HCT116 (cell line): ENCODE measurements at regions not wholly inside any gene's neighbourhood (a gene's known extent, or its start where the extent isn't known, plus 50 kb on each side); places are given as distances from the start of the nearest gene placed in this dataset.
A peak's percentile ranks its signal among the peaks of the same experiment; 100 is the strongest.
"Not testable (repeated sequence)": the region's sequence is repeated elsewhere in the genome, so short reads cannot be mapped to it uniquely, and the experiment has no call there.

Experiments
- ATAC-seq: fragments of 200-7000 bp; cut with Tn5 transposase; 2 replicates; pipeline ENCODE4 v1.9.1; 2020; ENCODE audit warnings: mild to moderate bottlenecking, moderate library complexity
- BruUV-seq: library from RNA; stranded (reverse); fragments of 400-500 nt; replicated peaks from 2 replicates; lab custom pipeline; 2021; lab: Mats Ljungman, UMichigan
- CTCF ChIA-PET: fragments of 300-600 bp; sonication (Branson Sonifier 250); formaldehyde crosslinking; loops from one replicate; lab custom pipeline; 2021; ENCODE audit warnings: antibody characterized with exemption; lab: Charles Lee
- POLR2A ChIA-PET: fragments of 300-600, 350-600 bp; sonication (Branson Sonifier 250); formaldehyde crosslinking; loops from one replicate; lab custom pipeline; 2021; ENCODE audit warnings: antibody characterized with exemption; lab: Charles Lee
- RAD21 ChIA-PET, 2 experiments: fragments of 300-600 bp; sonication (Branson Sonifier 250); formaldehyde crosslinking; loops; one replicate each; lab custom pipeline; 2023; ENCODE audit warnings: low total read pairs in 2 of 2; ENCODE audit not compliant: uncharacterized antibody in 2 of 2, unreplicated experiment in 2 of 2, low non-redundant PET in 1 of 2; lab: Charles Lee
- DNase-seq: peaks from one replicate; pipeline ENCODE4 v3.0.0-alpha.2; 2010; ENCODE audit warnings: low read depth, low spot score
- H2AFZ ChIP-seq: fragments of 200-600 bp; shearing (Covaris generic), sonication (generic); 2 replicates; pipeline ENCODE4 v1.6.1; 2017; ENCODE audit warnings: low read depth, mixed run types, mixed read lengths, antibody characterized with exemption, low read length; ENCODE audit not compliant: poor library complexity, severe bottlenecking
- H3K27ac ChIP-seq: 2 replicates; pipeline ENCODE4 v1.5.1; 2012; ENCODE audit warnings: low read depth, low read length
- H3K27me3 ChIP-seq: fragments of 200-600 bp; sonication (generic); 2 replicates; pipeline ENCODE4 v1.6.1; 2016; ENCODE audit warnings: mixed run types, low read length, mixed read lengths; ENCODE audit not compliant: insufficient read depth
- H3K36me3 ChIP-seq, 2 experiments: fragments of 200-500 bp in 1 of 2; fragments of 200-600 bp in 1 of 2; sonication (Bioruptor generic) in 1 of 2; sonication (generic) in 1 of 2; 2 replicates each; pipeline versions ENCODE4 v1.5.1 to v1.6.1; 2014 to 2016; ENCODE audit warnings: low read length in 2 of 2, inconsistent platforms in 1 of 2, mixed read lengths in 1 of 2, mixed run types in 1 of 2; ENCODE audit not compliant: insufficient read depth in 2 of 2, control insufficient read depth in 1 of 2
- H3K4me1 ChIP-seq, 2 experiments: fragments of 200-600 bp in 1 of 2; sonication (generic) in 1 of 2; 2 replicates each; pipeline versions ENCODE4 v1.5.1 to v1.6.1; 2012 to 2017; ENCODE audit warnings: low read length in 2 of 2, inconsistent platforms in 1 of 2, mild to moderate bottlenecking in 1 of 2, mixed read lengths in 1 of 2, mixed run types in 1 of 2, moderate library complexity in 1 of 2; ENCODE audit not compliant: insufficient read depth in 2 of 2, control insufficient read depth in 1 of 2
- H3K4me2 ChIP-seq: fragments of 200-600 bp; sonication (generic); 2 replicates; pipeline ENCODE4 v1.6.1; 2017; ENCODE audit warnings: mixed run types, low read length, mixed read lengths
- H3K4me3 ChIP-seq, 2 experiments: fragments of 200-600 bp in 1 of 2; sonication (generic) in 1 of 2; replicated peaks in 1 of 2; 2 replicates each; pipeline ENCODE4 v1.5.1; 2011 to 2016; ENCODE audit warnings: low read length in 2 of 2, control low read depth in 1 of 2, low read depth in 1 of 2, mild to moderate bottlenecking in 1 of 2, mixed read lengths in 1 of 2, mixed run types in 1 of 2
- H3K79me2 ChIP-seq: fragments of 200-600 bp; sonication (generic); 2 replicates; pipeline ENCODE4 v1.6.1; 2017; ENCODE audit warnings: mild to moderate bottlenecking, mixed run types, low read length, moderate library complexity, mixed read lengths; ENCODE audit not compliant: insufficient read depth
- H3K9ac ChIP-seq: fragments of 200-600 bp; sonication (generic); 2 replicates; pipeline ENCODE4 v1.6.1; 2016; ENCODE audit warnings: low read length, mixed read lengths
- H3K9me2 ChIP-seq: fragments of 200-600 bp; sonication (generic), shearing (Covaris generic); 2 replicates; pipeline ENCODE4 v1.6.1; 2017; ENCODE audit warnings: mixed run types, mild to moderate bottlenecking, moderate library complexity; ENCODE audit not compliant: insufficient read depth
- H3K9me3 ChIP-seq, 2 experiments: fragments of 200-500 bp in 1 of 2; fragments of 200-600 bp in 1 of 2; sonication (Bioruptor generic) in 1 of 2; sonication (generic) in 1 of 2; 2 replicates each; pipeline ENCODE4 v1.6.1; 2014 to 2017; ENCODE audit warnings: low read length in 2 of 2, mixed read lengths in 2 of 2, inconsistent platforms in 1 of 2, low read depth in 1 of 2, mild to moderate bottlenecking in 1 of 2, mixed run types in 1 of 2, moderate library complexity in 1 of 2; ENCODE audit not compliant: control insufficient read depth in 1 of 2, insufficient read depth in 1 of 2
- H4K20me1 ChIP-seq: fragments of 200-600 bp; sonication (generic), shearing (Covaris generic); 2 replicates; pipeline ENCODE4 v1.6.1; 2017; ENCODE audit warnings: mixed run types, mild to moderate bottlenecking, moderate library complexity; ENCODE audit not compliant: insufficient read depth
- intact Hi-C: fragments of 100-400 bp; cut with micrococcal nuclease; formaldehyde crosslinking; loops from 2 replicates; pipeline ENCODE4 v1.10.0; 2022
- TF ChIP-seq, protein P1 (sequence below), 3 experiments: fragments of 200-600 bp in 1 of 3; sonication (generic) in 1 of 3; IDR thresholded peaks in 2 of 3; conservative IDR thresholded peaks in 1 of 3; 2 replicates each; pipeline ENCODE4 v1.5.1; 2012 to 2017; ENCODE audit warnings: low read depth in 2 of 3, low read length in 2 of 3, antibody characterized with exemption in 1 of 3, borderline replicate concordance in 1 of 3, control low read depth in 1 of 3, mild to moderate bottlenecking in 1 of 3, mixed read lengths in 1 of 3, mixed run types in 1 of 3, moderate library complexity in 1 of 3; ENCODE audit not compliant: insufficient read depth in 1 of 3

DNA sequence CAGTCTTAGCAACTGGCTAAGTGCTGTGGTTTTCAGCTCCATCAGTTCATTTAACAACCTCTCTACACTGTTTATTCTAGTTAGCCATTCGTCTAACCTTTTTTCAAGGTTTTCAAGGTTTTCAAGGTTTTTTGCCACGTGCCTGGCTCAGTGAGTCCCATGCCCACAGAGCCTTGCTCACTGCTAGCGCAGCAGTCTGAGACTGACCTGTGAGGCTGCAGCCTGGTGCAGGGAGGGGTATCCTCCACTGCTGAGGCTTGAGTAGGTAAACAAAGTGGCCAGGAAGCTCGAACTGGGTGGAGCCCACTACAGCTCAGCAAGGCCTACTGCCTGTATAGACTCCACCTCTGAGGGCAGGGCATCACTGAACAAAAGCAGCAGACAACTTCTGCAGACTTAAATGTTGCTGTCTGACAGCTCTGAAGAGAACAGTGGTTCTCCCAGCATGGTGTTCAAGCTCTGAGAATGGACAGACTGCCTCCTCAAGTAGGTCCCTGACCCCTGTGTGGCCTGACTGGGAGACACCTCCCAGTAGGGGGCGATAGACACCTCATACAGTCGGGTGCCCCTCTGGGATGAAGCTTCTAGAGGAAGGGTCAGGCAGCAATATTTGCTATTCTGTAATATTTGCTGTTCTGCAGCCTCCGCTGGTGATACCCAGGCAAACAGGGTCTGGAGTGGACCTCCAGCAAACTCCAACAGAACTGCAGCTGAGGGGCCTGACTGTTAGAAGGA lies 424.7 kb upstream of the DDI1 start:
- H4K20me1 ChIP-seq, H3K27ac ChIP-seq, DNase-seq, H3K4me3 ChIP-seq, H3K9ac ChIP-seq, H3K79me2 ChIP-seq, ATAC-seq, H3K27me3 ChIP-seq, H2AFZ ChIP-seq, BruUV-seq, H3K9me2 ChIP-seq, intact Hi-C loops, H3K4me2 ChIP-seq, CTCF ChIA-PET, RAD21 ChIA-PET, H3K9me3 ChIP-seq, POLR2A ChIA-PET, H3K36me3 ChIP-seq: not testable (repeated sequence)
- H3K4me1 ChIP-seq = peaks cover 3 to 17% of the 10 kb centered on the region in 2 experiments; a peak in 3 of 4 replicates
- TF ChIP-seq, protein P1, sequence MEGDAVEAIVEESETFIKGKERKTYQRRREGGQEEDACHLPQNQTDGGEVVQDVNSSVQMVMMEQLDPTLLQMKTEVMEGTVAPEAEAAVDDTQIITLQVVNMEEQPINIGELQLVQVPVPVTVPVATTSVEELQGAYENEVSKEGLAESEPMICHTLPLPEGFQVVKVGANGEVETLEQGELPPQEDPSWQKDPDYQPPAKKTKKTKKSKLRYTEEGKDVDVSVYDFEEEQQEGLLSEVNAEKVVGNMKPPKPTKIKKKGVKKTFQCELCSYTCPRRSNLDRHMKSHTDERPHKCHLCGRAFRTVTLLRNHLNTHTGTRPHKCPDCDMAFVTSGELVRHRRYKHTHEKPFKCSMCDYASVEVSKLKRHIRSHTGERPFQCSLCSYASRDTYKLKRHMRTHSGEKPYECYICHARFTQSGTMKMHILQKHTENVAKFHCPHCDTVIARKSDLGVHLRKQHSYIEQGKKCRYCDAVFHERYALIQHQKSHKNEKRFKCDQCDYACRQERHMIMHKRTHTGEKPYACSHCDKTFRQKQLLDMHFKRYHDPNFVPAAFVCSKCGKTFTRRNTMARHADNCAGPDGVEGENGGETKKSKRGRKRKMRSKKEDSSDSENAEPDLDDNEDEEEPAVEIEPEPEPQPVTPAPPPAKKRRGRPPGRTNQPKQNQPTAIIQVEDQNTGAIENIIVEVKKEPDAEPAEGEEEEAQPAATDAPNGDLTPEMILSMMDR (IDR thresholded peaks at IDR 0.05 in 2 of 3, conservative IDR thresholded peaks at IDR 0.05 in 1 of 3; ENCODE audit: borderline replicate concordance in 1 of 3, insufficient read depth in 1 of 3, low read depth in 2 of 3, low read length in 2 of 3) = peak in 2 of 3 experiments; percentile 6 to 23; a peak in 2 of 6 replicates

DNA sequence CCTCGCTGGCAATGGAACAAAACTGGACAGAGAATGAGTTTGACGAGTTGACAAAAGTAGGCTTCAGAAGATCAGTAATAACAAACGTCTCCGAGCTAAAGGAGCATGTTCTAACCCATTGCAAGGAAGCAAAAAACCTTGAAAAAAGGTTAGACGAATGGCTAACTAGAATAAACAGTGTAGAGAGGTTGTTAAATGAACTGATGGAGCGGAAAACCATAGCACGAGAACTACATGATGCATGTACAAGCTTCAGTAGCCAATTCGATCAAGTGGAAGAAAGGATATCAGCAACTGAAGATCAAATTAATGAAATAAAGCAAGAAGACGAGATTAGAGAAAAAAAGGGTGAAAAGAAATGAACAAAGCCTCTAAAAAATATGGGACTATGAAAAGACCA lies 424.0 kb upstream of the DDI1 start:
- H3K36me3 ChIP-seq, DNase-seq, ATAC-seq, RAD21 ChIA-PET, H3K27ac ChIP-seq, H3K9me3 ChIP-seq, CTCF ChIA-PET, BruUV-seq, H3K9ac ChIP-seq, H3K27me3 ChIP-seq, H2AFZ ChIP-seq, POLR2A ChIA-PET, H3K79me2 ChIP-seq, H4K20me1 ChIP-seq, intact Hi-C loops, H3K4me3 ChIP-seq, H3K4me2 ChIP-seq, H3K9me2 ChIP-seq: not testable (repeated sequence)
- H3K4me1 ChIP-seq = peaks cover 3 to 17% of the 10 kb centered on the region in 2 experiments; a peak in 3 of 4 replicates

DNA sequence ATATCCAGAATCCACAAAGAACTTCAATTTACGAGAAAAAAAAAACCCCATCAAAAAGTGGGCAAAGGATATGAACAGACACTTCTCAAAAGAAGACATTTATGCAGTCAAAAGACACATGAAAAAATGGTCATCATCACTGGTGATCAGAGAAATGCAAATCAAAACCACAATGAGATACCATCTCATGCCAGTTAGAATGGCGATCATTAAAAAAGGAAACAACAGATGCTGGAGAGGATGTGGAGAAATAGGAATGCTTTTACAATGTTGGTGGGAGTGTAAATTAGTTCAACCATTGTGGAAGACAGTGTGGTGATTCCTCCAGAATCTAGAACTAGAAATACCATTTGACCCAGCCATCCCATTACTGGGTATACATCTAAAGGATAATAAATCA lies 419.9 kb upstream of the DDI1 start:
- H3K4me3 ChIP-seq, H2AFZ ChIP-seq, H3K9ac ChIP-seq, DNase-seq, H3K36me3 ChIP-seq, ATAC-seq, intact Hi-C loops, H3K9me2 ChIP-seq, CTCF ChIA-PET, H3K4me2 ChIP-seq, H3K9me3 ChIP-seq, H3K79me2 ChIP-seq, H3K4me1 ChIP-seq, H3K27me3 ChIP-seq, H3K27ac ChIP-seq, POLR2A ChIA-PET, BruUV-seq, RAD21 ChIA-PET, H4K20me1 ChIP-seq: not testable (repeated sequence)
